ENCODE measurements at regions not wholly inside any gene's neighbourhood (a gene's known extent, or its start where the extent isn't known, plus 50 kb on each side); places are given as distances from the start of the nearest gene placed in this dataset.
"Not testable (repeated sequence)": the region's sequence is repeated elsewhere in the genome, so short reads cannot be mapped to it uniquely, and the experiment has no call there.

- CTCF ChIA-PET = no interaction called here
These were observed 104.5 kb downstream of the CXCL12 start for GRCh38 chr10:44280226-44281014.

DNA sequence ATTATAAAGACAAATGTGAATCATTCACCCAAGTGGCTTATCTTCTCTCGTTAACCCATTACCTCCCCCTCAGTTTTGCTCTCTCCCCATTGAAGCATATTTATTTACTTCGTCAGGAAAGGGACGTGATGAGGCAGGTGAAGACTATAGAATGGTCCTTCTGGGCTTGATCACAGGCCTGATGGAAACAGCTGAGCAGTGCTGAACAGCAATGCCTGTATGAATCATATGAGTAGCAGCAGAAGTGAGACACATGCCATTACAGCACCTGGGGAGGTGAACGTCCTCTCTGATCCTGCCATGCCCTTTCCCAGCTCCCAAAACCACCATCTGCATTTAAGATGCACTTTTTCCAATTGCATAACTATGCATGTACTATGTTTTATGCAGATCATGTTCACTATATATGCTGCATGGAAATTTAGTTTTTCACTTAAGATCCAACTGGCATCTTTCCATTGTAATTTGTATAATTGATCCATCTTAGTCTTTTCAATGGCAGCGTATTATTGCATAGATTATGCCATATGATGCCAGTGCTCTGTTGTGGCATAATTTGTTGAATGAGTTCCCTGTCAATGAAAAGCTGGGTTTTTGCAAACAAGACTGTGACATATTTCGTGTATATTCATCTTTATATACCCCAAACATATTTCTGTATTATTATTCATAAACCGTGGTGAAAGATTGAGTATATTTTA is 105.3 kb downstream of the CXCL12 start:
- CTCF ChIA-PET = no interaction called here
- POLR2A ChIA-PET = no interaction called here

More at GRCh38 chr10:44280226-44281014, 104.5 kb downstream of the CXCL12 start:
- POLR2A ChIA-PET = no interaction called here

- ChIA-PET POLR2A (no interaction called here), CTCF (no interaction called here)
These were observed 106.0 kb downstream of the CXCL12 start for GRCh38 chr10:44278837-44279324.

GRCh38 chr10:44268435-44268948 is 116.4 kb downstream of the CXCL12 start:
- POLR2A ChIA-PET, CTCF ChIA-PET: not testable (repeated sequence)

DNA sequence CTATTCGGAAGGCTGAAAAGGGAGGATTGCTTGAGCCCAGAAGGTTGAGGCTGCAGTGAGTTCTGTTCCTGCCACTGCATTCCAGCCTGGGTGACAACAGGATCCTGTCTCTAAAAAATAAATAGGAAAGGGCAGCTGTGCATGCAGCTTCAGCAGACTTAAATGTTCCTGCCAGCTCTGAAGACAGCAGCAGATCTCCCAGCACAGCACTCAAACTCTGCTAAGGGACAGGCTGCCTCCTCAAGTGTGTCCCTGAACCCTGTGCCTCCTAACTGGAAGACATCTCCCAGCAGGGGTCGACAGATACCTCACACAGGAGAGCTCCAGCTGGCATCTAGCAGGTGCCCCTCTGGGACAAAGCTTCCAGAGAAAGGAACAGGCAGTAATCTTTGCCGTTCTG is 117.9 kb downstream of the CXCL12 start:
- CTCF ChIA-PET = no interaction called here
- POLR2A ChIA-PET = no interaction called here

DNA sequence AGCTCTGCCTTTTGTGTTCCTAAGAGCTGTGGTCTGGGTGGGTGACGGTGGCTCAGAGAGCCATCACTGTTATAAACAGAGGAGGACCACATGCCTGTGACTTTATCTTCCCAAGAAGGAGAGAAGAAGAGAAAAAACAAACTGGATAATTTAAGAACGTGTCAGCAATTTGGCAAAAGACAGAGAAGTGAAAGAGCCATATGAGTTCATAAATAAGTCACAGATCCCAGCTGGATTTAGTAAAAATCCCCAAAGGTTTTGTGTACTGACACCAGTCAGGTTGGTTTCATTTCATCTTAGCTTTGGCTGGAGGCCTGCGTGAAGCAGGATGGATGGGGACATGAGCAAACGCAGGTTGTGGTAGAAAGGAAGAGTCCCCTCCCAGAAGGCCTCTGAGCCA is 120.7 kb downstream of the CXCL12 start:
- CTCF ChIA-PET = no interaction called here
- POLR2A ChIA-PET = no interaction called here

- CTCF ChIA-PET = no interaction called here
These were observed 121.1 kb downstream of the CXCL12 start for GRCh38 chr10:44263771-44264170.

GRCh38 chr10:44262551-44263251 is 122.2 kb downstream of the CXCL12 start:
- ChIA-PET CTCF (no interaction called here), POLR2A (no interaction called here)

More at GRCh38 chr10:44263771-44264170, 121.1 kb downstream of the CXCL12 start:
- POLR2A ChIA-PET = no interaction called here

GRCh38 chr10:44261710-44262455 is 123.0 kb downstream of the CXCL12 start:
- ChIA-PET CTCF (interaction anchor here (0.6 kb wide), 1 partner anchor 28 kb away, joined by 3 read pairs; no protein-coding TSS in a partner anchor), POLR2A (no interaction called here)

GRCh38 chr10:44261296-44261695 is 123.6 kb downstream of the CXCL12 start:
- CTCF ChIA-PET = interaction anchor here (0.6 kb wide), 1 partner anchor 27 kb away, joined by 3 read pairs; no protein-coding TSS in a partner anchor

GRCh38 chr10:44260286-44260928 is 124.5 kb downstream of the CXCL12 start:
- ChIA-PET POLR2A (no interaction called here), CTCF (no interaction called here)

More at GRCh38 chr10:44261296-44261695, 123.6 kb downstream of the CXCL12 start:
- POLR2A ChIA-PET = no interaction called here

DNA sequence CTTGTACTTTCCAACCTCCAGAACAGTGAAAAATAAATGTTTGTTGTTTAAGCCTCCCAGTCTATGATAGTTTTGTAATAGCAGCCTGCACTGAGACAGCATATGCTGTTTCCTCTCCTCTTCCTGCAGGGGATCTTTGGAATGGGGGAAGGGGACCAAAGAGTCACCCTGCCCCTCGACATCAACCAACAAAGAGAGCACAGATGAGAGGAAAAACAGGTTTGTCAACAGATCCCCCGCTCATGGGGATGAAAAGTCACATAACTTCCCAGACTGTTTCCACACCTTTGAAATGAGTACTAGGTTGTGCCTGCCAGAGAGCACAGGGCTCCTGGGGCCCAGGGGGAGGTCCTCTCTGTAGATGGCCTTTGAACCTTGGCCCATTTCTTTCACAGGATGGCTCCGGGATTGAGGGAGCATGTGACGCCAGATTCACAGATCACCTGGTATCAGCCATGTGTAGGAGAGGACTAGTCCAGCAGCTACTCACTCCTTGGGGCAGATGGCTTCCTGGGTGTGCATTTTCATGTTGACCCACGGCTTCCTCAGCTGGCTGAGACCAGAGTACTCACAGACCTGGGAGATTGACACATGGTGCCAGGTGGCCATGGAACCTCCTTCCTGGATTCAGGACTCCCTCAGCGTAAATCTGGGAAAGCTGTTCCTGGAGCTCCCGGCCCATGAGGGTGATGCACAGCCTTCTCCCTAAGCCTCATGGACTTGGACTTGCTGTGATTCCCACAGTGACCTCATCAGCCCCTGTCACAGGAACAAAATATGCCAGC is 125.6 kb downstream of the CXCL12 start:
- ChIA-PET POLR2A (no interaction called here), CTCF (no interaction called here)

GRCh38 chr10:44258460-44259089 is 126.3 kb downstream of the CXCL12 start:
- ChIA-PET POLR2A (no interaction called here), CTCF (no interaction called here)

DNA sequence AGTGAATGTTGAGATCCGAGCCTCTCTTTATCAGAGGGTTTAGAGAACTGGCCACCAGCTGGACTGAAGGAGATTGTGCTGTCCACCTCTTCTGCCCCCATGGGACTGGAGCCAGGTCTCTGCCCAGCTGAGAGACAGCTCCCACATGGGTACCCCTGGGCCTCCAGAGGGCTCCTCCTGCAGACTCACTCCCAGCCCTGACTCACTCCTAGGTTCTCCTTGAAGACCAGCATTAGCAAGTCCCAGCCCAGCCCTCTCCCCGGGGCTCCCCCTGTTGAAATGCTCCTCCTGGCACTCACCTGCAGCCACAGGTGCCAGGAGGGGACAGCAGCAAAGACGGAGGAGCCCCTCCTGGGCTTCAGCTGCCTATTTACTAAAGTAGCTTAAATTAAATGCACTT is 126.9 kb downstream of the CXCL12 start:
- POLR2A ChIA-PET = no interaction called here

GRCh38 chr10:44253769-44254462 is 131.0 kb downstream of the CXCL12 start:
- POLR2A ChIA-PET = no interaction called here

More for the DNA sequence above, 126.9 kb downstream of the CXCL12 start:
- CTCF ChIA-PET = no interaction called here

GRCh38 chr10:44252631-44253030 is 132.3 kb downstream of the CXCL12 start:
- CTCF ChIA-PET, POLR2A ChIA-PET: not testable (repeated sequence)

More at GRCh38 chr10:44253769-44254462, 131.0 kb downstream of the CXCL12 start:
- CTCF ChIA-PET = no interaction called here

GRCh38 chr10:44249933-44250332 is 135.0 kb downstream of the CXCL12 start:
- CTCF ChIA-PET, POLR2A ChIA-PET: not testable (repeated sequence)

Data from activated CD8-positive, alpha-beta memory T cell treated with anti-CD3 and anti-CD28 coated beads for 36 hours (primary cell).